ENCODE measurements at regions not wholly inside any gene's neighbourhood (a gene's known extent, or its start where the extent isn't known, plus 50 kb on each side); places are given as distances from the start of the nearest gene placed in this dataset.

DNA sequence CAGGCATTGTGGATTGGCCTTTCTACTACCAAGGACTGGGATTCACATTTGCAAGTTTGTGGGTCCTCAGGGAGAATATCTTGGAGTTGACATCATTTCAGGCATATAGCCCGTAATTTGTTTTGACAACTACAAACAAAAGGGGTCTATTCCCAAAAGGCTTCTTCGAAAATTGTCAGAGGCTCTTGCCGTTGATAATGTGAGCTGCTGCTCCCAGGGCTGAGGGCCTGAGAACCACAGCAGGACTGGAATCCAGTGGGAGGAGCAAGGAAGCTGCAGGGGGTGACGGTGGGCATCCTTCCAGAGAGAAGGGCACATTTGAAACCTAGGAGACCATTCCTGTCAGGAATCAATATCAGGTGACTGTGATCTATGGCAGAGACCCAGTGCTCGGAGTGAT, 761.6 kb upstream of the RBFOX1 start:
- TF ChIP-seq EZH2 (IDR thresholded peaks at IDR 0.05; ENCODE audit: borderline replicate concordance, low read depth, low read length, severe bottlenecking) (no peak), POLR2AphosphoS5 (IDR thresholded peaks at IDR 0.05; ENCODE audit: insufficient read depth, low read depth, low read length) (no peak)
- TF ChIP-seq, protein P1, sequence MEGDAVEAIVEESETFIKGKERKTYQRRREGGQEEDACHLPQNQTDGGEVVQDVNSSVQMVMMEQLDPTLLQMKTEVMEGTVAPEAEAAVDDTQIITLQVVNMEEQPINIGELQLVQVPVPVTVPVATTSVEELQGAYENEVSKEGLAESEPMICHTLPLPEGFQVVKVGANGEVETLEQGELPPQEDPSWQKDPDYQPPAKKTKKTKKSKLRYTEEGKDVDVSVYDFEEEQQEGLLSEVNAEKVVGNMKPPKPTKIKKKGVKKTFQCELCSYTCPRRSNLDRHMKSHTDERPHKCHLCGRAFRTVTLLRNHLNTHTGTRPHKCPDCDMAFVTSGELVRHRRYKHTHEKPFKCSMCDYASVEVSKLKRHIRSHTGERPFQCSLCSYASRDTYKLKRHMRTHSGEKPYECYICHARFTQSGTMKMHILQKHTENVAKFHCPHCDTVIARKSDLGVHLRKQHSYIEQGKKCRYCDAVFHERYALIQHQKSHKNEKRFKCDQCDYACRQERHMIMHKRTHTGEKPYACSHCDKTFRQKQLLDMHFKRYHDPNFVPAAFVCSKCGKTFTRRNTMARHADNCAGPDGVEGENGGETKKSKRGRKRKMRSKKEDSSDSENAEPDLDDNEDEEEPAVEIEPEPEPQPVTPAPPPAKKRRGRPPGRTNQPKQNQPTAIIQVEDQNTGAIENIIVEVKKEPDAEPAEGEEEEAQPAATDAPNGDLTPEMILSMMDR (IDR thresholded peaks at IDR 0.05; ENCODE audit: extremely low read depth in 1 of 2, insufficient read depth in 1 of 2, low read depth in 1 of 2, low read length in 2 of 2) = no peak
